GM19328 (cell line): ENCODE measurements at regions not wholly inside any gene's neighbourhood (a gene's known extent, or its start where the extent isn't known, plus 50 kb on each side); places are given as distances from the start of the nearest gene placed in this dataset.
"Not testable (repeated sequence)": the region's sequence is repeated elsewhere in the genome, so short reads cannot be mapped to it uniquely, and the experiment has no call there.

Experiments
- ATAC-seq: cut with Tn5 transposase; IDR thresholded peaks from one replicate; pipeline ENCODE4 v1.9.1; 2021; ENCODE audit warnings: mild to moderate bottlenecking, moderate library complexity; ENCODE audit not compliant: unreplicated experiment

DNA sequence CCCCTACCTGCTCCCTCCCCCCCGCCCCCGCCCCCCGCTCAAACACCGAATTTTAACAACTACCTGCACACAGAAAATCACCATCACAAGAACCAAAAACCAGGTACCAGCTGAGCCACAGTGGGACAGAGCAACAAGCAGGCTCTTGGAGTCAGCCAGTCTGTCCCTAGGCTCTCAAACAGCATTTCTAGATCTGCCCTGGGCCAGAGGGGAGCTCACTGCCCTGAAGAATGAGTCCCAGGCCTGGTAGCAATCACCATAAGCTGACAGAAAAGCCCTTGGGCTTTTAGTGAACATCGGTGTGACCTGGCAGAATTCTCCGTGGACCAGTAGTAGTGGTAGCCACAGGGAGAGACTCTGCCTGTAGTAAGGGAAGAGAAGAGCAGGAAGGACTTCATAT, 58.3 kb downstream of the C11orf87 start:
- ATAC-seq: no peak

DNA sequence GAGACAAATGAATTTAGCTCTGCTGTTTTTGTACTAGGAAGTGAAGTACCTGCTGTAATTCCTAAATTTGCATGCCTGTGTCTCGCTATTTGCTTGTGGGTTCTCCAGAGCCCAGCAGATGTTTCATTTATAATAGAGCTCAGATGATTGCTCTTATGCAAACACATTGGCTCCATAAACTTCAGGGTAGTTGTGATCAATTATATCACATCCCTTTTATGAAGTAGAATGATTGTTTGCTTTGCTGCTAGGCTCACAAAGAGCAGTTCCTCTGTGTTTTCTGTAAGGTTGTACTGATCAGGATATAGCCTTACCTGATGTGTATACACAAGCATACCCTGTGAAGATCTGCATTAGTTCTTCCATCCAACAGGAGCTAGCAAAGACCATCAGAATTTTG, 64.1 kb downstream of the C11orf87 start:
- no peak for ATAC-seq

DNA sequence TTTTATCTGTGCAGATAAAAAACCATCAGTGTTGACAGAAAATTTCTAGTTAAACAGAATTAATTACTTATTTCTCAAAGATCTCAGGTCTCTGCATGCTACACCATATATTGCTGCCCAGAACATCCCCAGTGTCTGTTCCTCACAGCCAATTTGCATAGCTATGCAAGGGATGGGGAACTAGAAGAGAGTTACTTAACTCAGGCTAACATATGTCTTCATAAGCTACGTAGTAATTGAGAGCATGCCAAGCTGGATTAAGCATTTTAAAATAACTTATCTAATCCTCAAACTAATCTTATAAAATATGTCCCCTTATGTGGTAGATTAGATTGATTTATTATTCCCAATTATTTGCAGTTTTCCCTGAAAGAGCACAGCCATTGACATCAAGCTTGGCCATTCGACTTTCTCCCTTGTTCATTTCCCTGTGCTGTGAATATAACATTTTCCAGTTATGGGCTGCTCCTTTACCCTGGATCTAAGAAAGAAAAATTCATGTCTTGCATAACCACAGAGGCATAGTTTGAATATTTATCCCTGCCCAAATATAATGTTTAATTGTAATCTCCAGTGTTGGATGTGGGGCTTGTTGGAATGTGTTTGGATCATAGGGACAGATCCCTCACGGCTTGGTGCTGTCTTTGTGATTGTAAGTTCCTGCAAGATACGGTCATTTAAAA, 69.1 kb downstream of the C11orf87 start:
- ATAC-seq: no peak

DNA sequence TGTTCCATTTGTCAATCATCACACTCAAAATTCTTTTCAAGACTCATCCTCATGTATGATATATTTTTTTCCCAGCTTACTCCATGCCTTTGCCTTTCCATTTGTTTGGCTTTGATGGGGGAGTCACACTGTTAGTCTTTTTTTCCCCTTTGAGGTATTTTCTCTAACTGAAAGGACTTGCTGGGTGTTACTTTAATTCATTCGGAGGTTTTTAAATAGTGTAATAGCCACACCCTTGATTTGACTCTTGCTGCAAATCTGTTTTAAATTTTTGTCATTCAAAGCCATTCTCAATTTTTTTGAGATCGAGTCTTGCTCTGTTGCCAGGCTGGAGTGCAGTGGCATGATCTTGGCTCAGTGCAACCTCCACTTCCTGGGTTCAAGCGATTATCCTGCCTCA, 84.1 kb downstream of the C11orf87 start:
- ATAC-seq: no peak

DNA sequence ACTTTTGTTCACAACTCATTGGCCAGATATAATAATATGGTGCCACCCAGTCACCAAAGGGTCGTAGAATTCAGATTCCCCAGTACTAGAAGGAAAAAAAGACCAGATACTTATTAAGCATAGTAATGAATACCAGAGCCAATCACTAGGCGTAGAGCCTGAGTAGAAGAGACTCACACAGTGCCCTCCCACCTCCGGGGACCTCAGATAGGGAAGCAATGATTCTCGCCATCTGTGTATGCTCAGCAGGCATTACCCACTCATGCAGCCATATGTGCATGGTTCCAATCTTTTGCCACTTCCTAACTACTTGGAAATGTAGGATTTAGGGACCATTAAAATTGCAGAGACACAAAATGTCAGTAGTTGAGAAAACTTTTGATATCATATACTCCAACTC, 85.3 kb downstream of the C11orf87 start:
- no peak for ATAC-seq

DNA sequence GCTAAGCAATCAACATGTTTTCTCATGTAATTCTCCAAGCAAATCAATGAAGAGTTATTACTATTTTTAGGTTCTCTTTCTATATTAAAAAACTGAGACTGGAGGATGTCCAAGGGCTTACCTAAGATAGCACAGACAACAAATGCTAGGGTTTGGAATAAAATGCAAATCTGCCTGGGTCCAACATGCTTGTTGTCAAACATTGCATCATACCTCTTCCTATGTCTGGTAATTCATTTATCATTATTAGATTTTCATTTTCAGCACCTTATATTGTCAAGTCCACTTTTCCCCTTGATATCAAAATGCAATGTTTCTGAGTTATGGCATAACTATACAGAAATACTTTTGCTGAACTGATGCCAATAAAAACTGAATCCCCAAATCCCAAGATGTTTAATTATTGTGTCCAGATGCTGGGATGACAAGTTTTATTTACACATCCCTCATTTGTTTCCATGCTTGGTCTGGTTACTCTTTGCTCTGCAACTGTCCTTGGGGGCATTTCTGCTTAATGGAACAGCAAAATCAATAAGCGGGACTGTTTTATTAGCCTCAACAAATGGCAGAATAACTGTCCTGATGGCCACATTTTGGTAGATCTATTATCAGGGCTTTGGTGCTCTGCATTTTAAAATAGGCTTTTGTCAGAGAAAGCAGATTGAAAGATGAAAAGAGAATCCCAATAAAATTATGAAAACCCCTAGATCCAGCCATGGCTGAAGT, 86.0 kb downstream of the C11orf87 start:
- ATAC-seq: no peak

DNA sequence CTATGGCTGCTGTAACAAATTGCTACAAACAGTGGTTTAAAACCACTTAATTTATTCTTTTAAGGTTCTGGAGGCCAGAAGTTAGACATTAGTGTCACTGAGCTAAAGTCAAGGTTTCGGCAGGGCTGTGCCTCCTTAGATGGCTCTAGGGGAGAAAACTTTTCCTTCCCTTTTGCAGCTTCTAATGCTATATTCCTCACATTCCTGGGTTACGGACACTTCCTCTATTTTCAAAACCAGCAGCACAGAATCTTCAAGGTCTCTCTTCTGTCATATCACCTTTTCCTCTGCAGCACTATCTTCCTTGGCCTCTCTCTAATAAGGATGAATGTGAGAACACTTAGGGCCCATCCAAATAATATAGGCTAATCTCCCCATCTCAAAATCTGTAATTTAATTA, 87.0 kb downstream of the C11orf87 start:
- ATAC-seq: no peak

DNA sequence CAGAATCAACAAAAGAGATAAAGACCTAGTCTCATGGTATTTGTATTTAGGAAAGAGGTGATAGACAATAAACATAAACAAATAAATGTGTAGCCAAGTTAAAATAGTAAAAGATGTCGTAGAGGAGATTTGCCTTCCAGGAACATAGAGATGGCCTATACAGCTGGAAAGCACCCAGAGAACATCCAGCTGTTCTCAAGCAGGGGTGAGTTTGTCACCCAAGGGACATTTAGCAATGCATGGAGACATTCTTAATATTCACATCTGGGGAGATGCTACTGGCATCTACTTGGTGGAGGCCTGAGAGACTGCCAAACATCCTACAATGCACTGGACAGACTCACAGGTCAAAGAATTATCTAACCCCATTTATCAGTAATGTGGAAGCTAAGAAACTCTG, 88.3 kb downstream of the C11orf87 start:
- ATAC-seq: no peak

DNA sequence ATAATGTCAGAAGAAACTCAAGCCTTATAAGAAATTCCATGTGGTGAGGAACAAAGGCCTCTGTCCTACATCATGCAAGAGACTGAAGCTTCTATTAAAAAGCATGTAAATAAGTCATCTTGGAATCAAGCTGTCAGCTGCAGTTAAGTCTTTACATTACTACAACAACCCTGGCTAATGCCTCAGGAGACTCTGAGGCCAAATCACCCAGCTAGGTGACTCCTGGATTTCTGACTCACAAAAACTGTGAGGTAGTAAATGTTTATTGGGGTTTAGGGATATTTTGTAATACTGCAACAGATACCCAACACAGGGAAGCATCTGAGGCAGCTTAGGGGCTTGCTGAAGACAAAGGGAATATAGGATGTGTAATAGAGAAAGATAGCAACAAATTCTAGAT, 89.6 kb downstream of the C11orf87 start:
- no peak for ATAC-seq

DNA sequence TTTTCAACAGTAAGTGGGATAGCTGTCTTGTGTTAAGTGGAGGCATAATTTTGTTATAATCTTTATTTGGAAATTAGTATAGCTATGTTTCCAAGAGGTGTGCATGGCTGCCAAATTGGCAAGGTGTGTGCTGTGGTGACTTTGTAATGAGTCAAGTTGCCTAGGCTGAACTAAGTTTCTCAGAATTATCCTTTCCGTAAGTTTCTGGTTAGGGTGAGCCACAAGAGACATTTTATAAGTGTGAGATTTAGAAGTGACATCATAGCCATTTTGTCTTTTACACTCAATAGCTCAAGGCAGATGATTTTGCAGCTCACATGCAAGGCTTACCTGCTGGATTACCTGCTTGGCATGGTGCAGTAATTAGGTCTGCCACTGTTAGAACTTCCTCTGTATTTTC, 90.3 kb downstream of the C11orf87 start:
- ATAC-seq: no peak

DNA sequence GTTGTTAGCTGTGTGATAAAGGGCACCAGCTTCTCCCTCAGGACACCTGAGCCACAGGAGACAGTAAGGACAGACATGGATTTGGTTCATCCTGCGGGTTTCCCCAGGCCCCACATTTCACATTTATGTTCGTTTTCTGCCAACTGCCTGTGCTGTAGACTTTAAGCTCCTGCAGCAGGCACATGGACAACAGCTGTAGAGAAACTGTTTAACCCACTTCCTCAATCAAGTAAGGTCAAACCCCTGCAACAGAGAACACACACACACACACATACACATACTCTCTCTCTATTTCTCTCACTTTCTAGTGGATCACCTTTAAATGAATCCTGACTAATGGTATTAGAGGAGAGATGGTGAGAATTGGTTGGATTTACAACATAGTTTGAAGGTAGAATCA, 90.7 kb downstream of the C11orf87 start:
- no peak for ATAC-seq

DNA sequence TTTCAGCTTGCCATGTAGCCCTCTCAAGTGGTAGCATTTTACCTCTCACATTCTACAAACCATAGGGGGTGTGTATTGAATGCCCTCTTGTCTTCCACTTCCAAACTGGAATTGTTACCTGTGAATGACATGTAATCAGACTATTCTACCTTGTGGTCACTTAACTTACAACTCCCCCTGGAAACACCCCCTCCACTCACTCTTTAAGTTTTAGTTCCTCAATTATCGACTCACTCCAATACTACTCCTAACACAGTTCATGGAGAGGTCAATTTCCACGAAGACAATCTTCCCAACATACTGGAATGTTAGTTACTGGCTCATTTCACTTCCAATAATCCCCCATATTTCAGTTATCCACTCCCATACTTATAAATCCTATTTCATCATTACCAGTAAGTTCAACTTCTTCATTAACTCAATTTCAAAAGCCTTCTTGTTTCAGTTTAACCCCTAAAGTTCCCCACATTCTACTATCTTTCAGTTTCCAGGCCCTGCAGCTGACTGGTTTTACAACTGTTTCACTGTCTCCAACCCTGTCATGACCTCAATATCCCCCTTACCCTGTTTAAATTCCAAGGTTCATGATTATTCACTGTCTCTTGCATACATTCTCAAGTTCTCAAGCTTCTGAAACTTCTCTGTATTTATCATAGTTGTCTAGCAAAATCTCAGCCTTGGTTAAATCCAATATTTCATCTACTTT, 92.5 kb downstream of the C11orf87 start:
- ATAC-seq: no peak

DNA sequence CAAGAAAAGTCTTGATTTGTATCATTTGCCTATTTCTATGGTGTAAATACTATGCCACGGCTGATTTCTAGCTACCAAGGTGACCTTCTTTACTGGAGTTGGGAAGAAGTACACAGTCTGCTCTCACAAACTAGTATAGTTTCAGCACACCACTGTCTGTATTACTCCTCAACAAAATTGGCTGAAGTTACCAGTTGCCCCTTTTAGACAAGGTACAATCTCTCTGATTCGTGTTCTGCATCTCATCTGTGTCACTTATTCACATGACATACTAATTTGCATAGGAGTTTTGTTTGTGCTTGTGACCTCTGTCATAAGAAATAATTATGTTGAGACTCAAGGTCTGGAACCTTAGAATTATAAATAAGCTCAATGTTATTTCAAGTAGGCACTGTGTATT, 97.3 kb downstream of the C11orf87 start:
- ATAC-seq: no peak

DNA sequence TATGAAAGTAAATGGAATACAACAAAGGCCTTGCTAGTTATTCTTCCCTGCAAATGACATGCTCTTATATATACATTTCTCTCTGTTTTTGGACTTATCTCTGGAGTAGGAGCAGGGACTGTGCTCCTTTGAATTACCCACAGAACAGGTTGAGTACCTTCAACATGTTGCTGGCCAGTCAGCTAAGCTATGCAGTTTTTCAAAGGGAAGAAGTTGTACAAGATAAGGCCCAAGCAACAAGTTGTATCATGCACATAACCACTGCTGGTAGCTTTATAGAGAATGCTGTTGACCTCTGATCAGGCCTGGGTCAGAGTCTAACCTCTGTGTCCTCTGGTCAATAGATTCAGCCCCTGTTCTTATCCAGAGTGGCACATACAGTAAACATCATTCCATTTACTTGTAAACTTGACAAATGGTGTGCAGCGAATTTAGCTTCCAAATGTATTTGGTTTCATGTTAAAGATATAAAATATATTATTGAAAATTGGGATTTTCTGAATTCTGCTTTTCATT, 99.6 kb downstream of the C11orf87 start:
- ATAC-seq: no peak

DNA sequence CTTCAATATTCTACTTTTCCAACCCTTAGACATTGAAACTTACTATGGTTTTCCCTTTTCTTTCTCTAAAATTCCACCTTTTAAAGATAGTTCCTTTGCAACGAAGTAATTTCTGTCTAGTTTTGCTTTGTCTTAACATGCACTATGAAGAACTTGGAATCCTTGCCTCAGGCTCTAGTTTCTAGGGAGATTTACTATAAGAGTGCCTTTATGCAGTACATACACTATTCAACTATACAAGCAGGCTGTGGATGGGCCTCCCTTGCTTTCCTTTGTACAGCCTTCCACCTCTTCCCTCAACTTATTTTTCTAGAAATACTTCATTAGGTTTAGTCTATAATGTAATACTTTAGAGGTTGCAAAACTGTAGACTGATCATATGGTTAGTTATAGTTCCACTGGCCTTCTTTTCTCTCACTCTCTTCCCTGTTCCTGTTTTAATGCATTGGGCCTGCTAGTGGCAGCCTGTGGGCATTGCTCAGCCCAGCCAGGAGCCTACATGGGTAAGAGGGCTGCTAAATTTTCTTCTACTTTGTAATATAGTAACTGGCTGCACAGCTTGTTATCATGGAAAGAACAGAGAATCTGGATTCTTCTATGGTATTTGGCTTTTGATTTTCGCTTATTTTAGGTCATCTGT, 100.2 kb downstream of the C11orf87 start:
- no peak for ATAC-seq

DNA sequence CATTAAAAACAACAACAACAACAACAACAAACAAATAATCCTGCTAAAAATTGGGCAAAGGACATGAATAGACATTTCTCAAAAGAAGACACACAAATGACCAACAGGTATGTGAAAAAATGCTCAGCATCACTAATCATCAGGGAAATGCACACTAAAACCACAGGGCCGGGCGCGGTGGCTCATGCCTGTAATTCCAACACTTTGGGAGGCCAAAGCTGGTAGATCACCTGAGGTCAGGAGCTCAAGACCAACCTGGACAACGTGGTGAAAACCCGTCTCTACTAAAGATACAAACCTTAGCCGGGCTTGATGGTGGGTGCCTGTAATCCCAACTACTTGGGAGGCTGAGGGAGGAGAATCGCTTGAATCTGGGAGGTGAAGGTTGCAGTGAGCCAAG, 103.6 kb downstream of the C11orf87 start:
- ATAC-seq: not testable (repeated sequence)

DNA sequence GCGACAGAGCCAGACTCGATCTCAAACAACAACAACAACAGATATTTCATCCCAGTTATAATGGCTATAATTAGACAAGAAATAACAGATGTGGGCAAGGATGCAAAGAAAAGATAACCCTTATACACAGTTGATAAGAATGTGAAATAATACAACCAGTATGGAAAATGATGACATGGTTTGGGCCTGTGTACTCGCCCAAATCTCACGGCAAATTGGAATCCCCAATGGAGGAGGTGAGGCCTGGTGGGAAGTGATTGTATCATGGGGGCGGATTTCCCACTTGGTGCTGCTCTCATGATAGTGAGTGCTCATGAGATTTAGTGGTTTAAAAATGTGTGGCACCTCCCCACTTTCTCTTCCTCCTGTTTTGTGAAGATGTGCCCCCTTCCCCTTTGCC, 104.1 kb downstream of the C11orf87 start:
- no peak for ATAC-seq

DNA sequence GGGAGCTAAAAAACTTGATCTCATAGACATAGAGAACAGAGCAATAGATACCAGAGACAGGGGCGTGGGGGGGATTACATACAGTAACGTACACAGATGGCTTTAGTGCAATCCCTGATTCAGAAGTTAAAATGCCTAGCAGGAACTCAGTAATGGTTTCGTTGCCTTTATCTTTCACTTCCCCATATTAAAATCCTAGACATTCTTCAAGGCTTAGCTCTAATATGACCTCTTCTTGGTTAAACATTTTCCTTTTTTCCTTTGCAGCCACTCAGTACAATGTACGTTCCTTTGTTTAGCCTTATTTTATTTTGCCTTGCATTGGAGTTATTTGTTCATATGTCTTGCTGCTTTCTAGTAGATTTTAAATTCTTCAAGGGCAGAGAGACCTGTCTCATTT, 104.9 kb downstream of the C11orf87 start:
- ATAC-seq: no peak

DNA sequence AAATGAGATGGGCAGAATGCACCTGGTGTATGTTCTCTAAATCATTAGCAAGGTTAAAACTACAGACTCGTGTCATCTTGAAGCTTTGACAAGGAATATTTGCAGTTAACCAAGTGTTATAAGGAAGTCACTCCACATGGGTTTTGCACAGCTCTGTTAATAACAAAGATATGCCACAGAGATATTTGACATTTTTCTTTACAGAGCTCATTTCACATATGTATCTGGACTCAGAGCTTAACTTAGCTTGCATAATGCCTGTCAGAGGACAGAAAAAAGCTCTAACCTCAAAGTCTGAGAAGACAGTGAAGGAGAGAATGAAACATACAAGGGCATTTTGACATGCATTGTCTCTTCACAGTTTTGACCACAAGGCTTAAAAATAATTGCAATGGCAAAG, 105.5 kb downstream of the C11orf87 start:
- ATAC-seq: no peak

DNA sequence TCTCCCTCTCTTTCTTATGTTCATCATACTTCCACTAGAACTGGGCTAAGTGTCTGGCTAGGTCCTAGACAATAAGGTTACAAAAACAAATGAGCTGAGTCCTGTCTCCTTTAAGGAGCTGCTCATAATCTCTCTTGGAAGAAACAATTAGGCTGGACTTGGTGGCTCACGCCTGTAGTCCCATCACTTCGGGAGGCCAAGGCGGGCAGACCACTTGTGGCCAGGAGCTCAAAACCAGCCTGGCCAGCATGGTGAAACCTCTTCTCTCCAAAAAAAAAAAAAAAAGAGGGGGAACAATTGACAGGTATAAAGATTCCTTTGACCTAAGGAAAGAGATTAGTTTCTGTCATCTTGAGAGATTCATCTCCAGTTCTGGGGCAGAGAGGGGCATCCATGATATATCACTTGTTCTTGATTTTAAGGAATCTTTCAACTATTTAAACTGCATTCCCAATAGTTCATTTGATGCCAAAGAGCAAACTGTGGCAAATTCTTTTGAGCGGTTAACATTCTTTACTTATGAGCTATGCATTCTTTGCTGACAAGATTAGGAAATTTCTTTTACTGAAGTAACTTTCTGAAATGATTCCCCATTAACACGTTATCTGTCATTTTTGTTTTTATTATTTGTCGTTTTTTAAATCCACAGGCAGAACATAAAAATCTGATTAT, 125.5 kb downstream of the C11orf87 start:
- ATAC-seq: no peak

DNA sequence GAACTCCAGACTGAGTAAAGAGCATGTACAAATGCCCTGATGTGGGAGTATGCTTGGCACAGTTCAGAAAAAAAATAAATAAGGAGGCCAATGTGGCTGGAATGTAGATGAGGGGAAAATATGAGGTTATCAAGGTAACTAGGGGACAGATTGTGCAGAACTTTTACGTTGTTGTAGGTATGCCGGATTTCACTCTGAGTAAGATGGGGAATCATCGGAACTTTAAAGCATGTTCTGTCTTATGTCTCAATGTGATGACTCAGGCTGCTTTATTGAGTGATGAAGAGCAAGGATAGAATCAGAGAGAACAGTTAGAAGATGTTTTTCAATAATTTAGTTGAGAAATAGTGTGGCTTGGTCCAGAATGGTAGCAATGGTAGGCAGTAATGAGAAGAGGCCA, 130.4 kb downstream of the C11orf87 start:
- no peak for ATAC-seq
